Effector memory CD8-positive, alpha-beta T cell (primary cell): ENCODE measurements at regions not wholly inside any gene's neighbourhood (a gene's known extent, or its start where the extent isn't known, plus 50 kb on each side); places are given as distances from the start of the nearest gene placed in this dataset.

Experiments
- ATAC-seq: fragments of 150-1000 bp; cut with Tn5 transposase; replicated peaks from 2 replicates; pipeline ENCODE4 v1.10.0; 2021; ENCODE audit warnings: mild to moderate bottlenecking, moderate library complexity
- DNase-seq, 3 experiments: peaks; one replicate each; pipeline ENCODE4 v3.0.0; 2021
- H3K27ac Mint-ChIP-seq, 2 donors: one replicate each; pipeline ENCODE4 v1.8.0; 2022; ENCODE audit warnings: mild to moderate bottlenecking in 2 of 2, mixed read lengths in 2 of 2, moderate library complexity in 2 of 2
- H3K27me3 Mint-ChIP-seq, 2 donors: one replicate each; pipeline ENCODE4 v1.8.0; 2022; ENCODE audit warnings: mixed read lengths in 2 of 2
- H3K36me3 Mint-ChIP-seq: one replicate; pipeline ENCODE4 v1.8.0; 2022; ENCODE audit warnings: mild to moderate bottlenecking, moderate library complexity, mixed read lengths; ENCODE audit not compliant: insufficient read depth
- H3K4me1 Mint-ChIP-seq, 2 donors: one replicate each; pipeline ENCODE4 v1.8.0; 2022; ENCODE audit warnings: low read depth in 2 of 2, mixed read lengths in 2 of 2
- H3K4me3 Mint-ChIP-seq, 2 donors: one replicate each; pipeline ENCODE4 v1.8.0; 2022; ENCODE audit warnings: mild to moderate bottlenecking in 2 of 2, mixed read lengths in 2 of 2, moderate library complexity in 2 of 2
- H3K9me3 Mint-ChIP-seq, 2 donors: one replicate each; pipeline ENCODE4 v1.8.0; 2022; ENCODE audit warnings: mixed read lengths in 2 of 2

GRCh38 chr11:131295986-131296385 lies 74.4 kb upstream of the NTM start:
- no peak for ATAC-seq

GRCh38 chr11:131297441-131297840 lies 73.0 kb upstream of the NTM start:
- ATAC-seq, result no peak
- no peak for DNase-seq
- no peaks in the 10 kb centered on the region for H3K36me3 Mint-ChIP-seq
- no peak overlapping the region for H3K4me3 Mint-ChIP-seq
- H3K9me3 Mint-ChIP-seq, result peaks cover 7 to 10% of the 10 kb centered on the region in 2 donors
- no peak overlapping the region for H3K27ac Mint-ChIP-seq
- H3K4me1 Mint-ChIP-seq, result no peaks in the 10 kb centered on the region
- peaks cover 10 to 18% of the 10 kb centered on the region in 2 donors for H3K27me3 Mint-ChIP-seq

More at GRCh38 chr11:131295986-131296385, 74.4 kb upstream of the NTM start:
- H3K27ac Mint-ChIP-seq, result no peak overlapping the region
- H3K4me1 Mint-ChIP-seq, result no peaks in the 10 kb centered on the region
- DNase-seq, result no peak
- H3K36me3 Mint-ChIP-seq, result no peaks in the 10 kb centered on the region
- no peak overlapping the region for H3K4me3 Mint-ChIP-seq
- peaks cover 10 to 17% of the 10 kb centered on the region in 2 donors for H3K27me3 Mint-ChIP-seq
- H3K9me3 Mint-ChIP-seq, result peaks cover 7 to 10% of the 10 kb centered on the region in 2 donors

- H3K36me3 Mint-ChIP-seq, result no peaks in the 10 kb centered on the region
- no peak for DNase-seq
Measured at GRCh38 chr11:131299598-131300438, 70.6 kb upstream of the NTM start.

GRCh38 chr11:131300439-131300717 lies 70.0 kb upstream of the NTM start:
- H3K4me1 Mint-ChIP-seq, result no peaks in the 10 kb centered on the region
- peaks cover 0 to 9% of the 10 kb centered on the region in 2 donors for H3K9me3 Mint-ChIP-seq
- DNase-seq, result no peak
- H3K36me3 Mint-ChIP-seq, result no peaks in the 10 kb centered on the region
- no peak overlapping the region for H3K4me3 Mint-ChIP-seq
- ATAC-seq, result no peak
- peaks cover 10 to 18% of the 10 kb centered on the region in 2 donors for H3K27me3 Mint-ChIP-seq
- H3K27ac Mint-ChIP-seq, result no peak overlapping the region

More at GRCh38 chr11:131299598-131300438, 70.6 kb upstream of the NTM start:
- Mint-ChIP-seq H3K4me1 (no peaks in the 10 kb centered on the region), H3K4me3 (no peak overlapping the region), H3K27ac (no peak overlapping the region), H3K9me3 (peaks cover 2 to 11% of the 10 kb centered on the region in 2 donors), H3K27me3 (peaks cover 10 to 18% of the 10 kb centered on the region in 2 donors)
- no peak for ATAC-seq

GRCh38 chr11:131301306-131301705 lies 69.1 kb upstream of the NTM start:
- no peaks in the 10 kb centered on the region for H3K36me3 Mint-ChIP-seq
- no peak for ATAC-seq

GRCh38 chr11:131302836-131303235 lies 67.6 kb upstream of the NTM start:
- Mint-ChIP-seq H3K9me3 (peaks cover 0 to 7% of the 10 kb centered on the region in 2 donors), H3K27ac (no peak overlapping the region), H3K36me3 (no peaks in the 10 kb centered on the region), H3K4me3 (no peak overlapping the region), H3K27me3 (peaks cover 10 to 18% of the 10 kb centered on the region in 2 donors), H3K4me1 (no peaks in the 10 kb centered on the region)
- ATAC-seq, result no peak
- no peak for DNase-seq

More at GRCh38 chr11:131301306-131301705, 69.1 kb upstream of the NTM start:
- Mint-ChIP-seq H3K4me3 (no peak overlapping the region), H3K4me1 (no peaks in the 10 kb centered on the region), H3K27ac (no peak overlapping the region), H3K9me3 (peaks cover 0 to 9% of the 10 kb centered on the region in 2 donors), H3K27me3 (peaks cover 10 to 18% of the 10 kb centered on the region in 2 donors)
- DNase-seq, result no peak

GRCh38 chr11:131303611-131304119 lies 66.8 kb upstream of the NTM start:
- Mint-ChIP-seq H3K4me3 (no peak overlapping the region), H3K9me3 (peaks cover 0 to 7% of the 10 kb centered on the region in 2 donors), H3K27ac (no peak overlapping the region), H3K36me3 (no peaks in the 10 kb centered on the region), H3K27me3 (peaks cover 10 to 18% of the 10 kb centered on the region in 2 donors), H3K4me1 (no peaks in the 10 kb centered on the region)
- DNase-seq, result no peak
- no peak for ATAC-seq

GRCh38 chr11:131305005-131305404 lies 65.4 kb upstream of the NTM start:
- no peak overlapping the region for H3K4me3 Mint-ChIP-seq
- no peak overlapping the region for H3K27ac Mint-ChIP-seq
- DNase-seq (no peak), ATAC-seq (no peak)
- H3K27me3 Mint-ChIP-seq, result peaks cover 5 to 11% of the 10 kb centered on the region in 2 donors
- no peaks in the 10 kb centered on the region for H3K4me1 Mint-ChIP-seq
- H3K36me3 Mint-ChIP-seq, result no peaks in the 10 kb centered on the region
- peaks cover 0 to 5% of the 10 kb centered on the region in 2 donors for H3K9me3 Mint-ChIP-seq

- DNase-seq (no peak), ATAC-seq (no peak)
- H3K36me3 Mint-ChIP-seq, result no peaks in the 10 kb centered on the region
- no peaks in the 10 kb centered on the region for H3K4me1 Mint-ChIP-seq
- H3K4me3 Mint-ChIP-seq, result no peak overlapping the region
- H3K27me3 Mint-ChIP-seq, result no peaks in the 10 kb centered on the region
- no peak overlapping the region for H3K27ac Mint-ChIP-seq
- peaks cover 0 to 4% of the 10 kb centered on the region in 2 donors for H3K9me3 Mint-ChIP-seq
Measured at GRCh38 chr11:131307506-131307905, 62.9 kb upstream of the NTM start.

GRCh38 chr11:131309776-131310175 lies 60.6 kb upstream of the NTM start:
- H3K4me3 Mint-ChIP-seq, result no peak overlapping the region
- no peak overlapping the region for H3K27ac Mint-ChIP-seq
- no peaks in the 10 kb centered on the region for H3K4me1 Mint-ChIP-seq
- H3K9me3 Mint-ChIP-seq, result peaks cover 3 to 7% of the 10 kb centered on the region in 2 donors
- H3K27me3 Mint-ChIP-seq, result no peaks in the 10 kb centered on the region
- DNase-seq (no peak), ATAC-seq (no peak)
- no peaks in the 10 kb centered on the region for H3K36me3 Mint-ChIP-seq

- H3K9me3 Mint-ChIP-seq, result peaks cover 7% of the 10 kb centered on the region in 2 donors
- no peaks in the 10 kb centered on the region for H3K27me3 Mint-ChIP-seq
- DNase-seq (no peak), ATAC-seq (no peak)
- no peaks in the 10 kb centered on the region for H3K4me1 Mint-ChIP-seq
- H3K27ac Mint-ChIP-seq, result no peak overlapping the region
- no peak overlapping the region for H3K4me3 Mint-ChIP-seq
- no peaks in the 10 kb centered on the region for H3K36me3 Mint-ChIP-seq
Measured at GRCh38 chr11:131311776-131312514, 58.5 kb upstream of the NTM start.
